Activated CD4-positive, alpha-beta T cell treated with anti-CD3 and anti-CD28 coated beads, Interleukin-2, amount 50 U/mL, for 16 hours (primary cell): ENCODE measurements at regions not wholly inside any gene's neighbourhood (a gene's known extent, or its start where the extent isn't known, plus 50 kb on each side); places are given as distances from the start of the nearest gene placed in this dataset.
"Not testable (repeated sequence)": the region's sequence is repeated elsewhere in the genome, so short reads cannot be mapped to it uniquely, and the experiment has no call there.

Source experiments
- DNase-seq: peaks from one replicate; pipeline ENCODE4 v3.0.0-alpha.2; 2020

- no peak for DNase-seq
These were observed 197.0 kb downstream of the TAF11L14 start for GRCh38 chr5:17831279-17831678.

- no peak for DNase-seq
These were observed 198.9 kb downstream of the TAF11L14 start for GRCh38 chr5:17832949-17833745.

DNA sequence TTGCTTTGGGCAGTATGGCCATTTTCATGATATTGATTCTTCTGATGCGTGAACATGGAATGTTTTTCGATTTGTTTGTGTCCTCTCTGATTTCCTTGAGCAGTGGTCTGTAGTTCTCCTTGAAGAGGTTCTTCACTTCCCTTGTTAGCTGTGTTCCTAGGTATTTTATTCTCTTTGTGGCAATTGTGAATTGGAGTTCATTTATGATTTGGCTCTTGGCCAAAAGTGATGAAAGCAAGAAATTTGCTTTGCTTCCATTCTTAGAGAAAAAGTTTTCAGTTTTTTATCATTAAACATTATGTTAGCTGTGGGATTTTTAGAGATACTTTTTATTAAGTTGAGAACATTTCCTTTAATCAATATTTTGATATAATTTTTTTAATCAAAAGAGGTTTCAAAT lies 203.5 kb downstream of the TAF11L14 start:
- no peak for DNase-seq

DNA sequence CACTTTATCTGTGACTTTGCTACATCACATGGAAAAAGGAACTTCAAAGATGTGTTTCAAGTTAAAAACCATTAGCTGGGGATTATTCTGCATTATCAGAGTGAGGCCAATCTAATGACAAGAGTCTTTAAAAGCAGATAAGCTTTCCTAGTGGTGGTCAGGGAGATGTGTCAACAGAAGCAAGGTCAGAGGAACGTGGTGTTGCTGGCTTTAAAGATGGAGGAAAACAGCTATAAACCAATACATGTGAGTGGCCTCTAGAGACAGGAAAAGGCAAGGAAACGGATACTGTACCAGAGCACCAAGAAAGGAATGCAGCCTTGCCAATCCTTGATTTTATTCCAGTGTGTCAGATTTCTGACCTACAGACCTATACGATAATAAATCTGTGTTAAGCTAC lies 204.2 kb downstream of the TAF11L14 start:
- no peak for DNase-seq

DNA sequence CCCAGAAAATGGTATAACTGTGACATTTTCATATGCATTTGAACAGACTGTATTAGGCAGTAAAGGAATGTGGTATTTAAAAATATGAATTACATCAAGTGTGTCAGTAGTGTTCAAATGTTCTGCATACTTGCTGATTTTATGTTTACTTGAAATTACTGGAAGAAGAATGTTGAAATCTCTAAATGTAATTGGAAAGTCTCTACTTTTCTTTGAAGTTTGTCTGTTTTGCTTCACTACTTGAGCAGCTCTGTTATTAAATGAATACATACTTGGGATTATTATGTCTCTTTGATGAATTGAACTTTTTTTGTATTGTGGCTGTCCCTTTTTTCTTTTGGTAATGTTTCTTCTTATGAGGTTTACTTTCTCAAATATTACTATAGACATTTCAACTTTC lies 205.6 kb downstream of the TAF11L14 start:
- DNase-seq = no peak

GRCh38 chr5:17846496-17846895 lies 212.2 kb downstream of the TAF11L14 start:
- DNase-seq = no peak

GRCh38 chr5:17847286-17847685 lies 213.0 kb downstream of the TAF11L14 start:
- no peak for DNase-seq

DNA sequence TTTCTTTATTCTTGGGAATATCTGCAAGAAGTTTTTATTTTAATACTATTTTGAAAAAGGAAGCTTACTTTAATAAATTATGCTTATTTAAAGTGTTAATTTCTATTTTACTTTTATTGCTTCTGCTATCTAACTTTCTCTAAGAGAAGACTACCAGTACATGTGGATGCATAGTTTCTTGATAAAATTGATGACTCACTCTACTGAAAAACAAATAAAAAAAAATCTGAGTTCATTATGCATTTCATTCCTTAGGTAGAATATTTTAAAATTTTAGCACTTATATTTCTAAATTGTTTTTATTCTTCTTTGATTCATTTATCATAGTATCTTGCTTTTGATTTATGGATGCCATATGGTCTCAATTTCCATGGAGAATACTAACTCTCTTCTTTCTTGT lies 217.9 kb downstream of the TAF11L14 start:
- DNase-seq = no peak

DNA sequence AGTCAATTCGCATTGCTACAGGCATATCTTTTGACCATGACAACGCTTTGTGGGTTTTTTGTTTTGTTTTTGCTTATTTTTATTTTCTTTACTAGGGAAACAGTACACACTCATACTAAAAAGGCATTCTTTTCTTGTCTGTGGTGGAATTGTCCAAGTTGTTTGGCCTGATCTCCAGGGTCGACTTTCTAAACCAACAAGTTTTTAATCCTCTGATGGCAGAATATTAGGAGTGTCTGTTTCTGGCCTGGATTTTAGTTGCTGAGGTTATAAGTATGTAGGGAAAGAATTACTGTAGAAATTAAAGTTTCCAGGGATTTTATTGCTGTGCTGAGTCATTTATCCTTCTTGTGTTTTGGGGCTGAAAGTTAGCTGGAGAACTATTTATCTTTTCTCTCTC lies 218.5 kb downstream of the TAF11L14 start:
- no peak for DNase-seq

- DNase-seq = no peak
These were observed 220.6 kb downstream of the TAF11L14 start for GRCh38 chr5:17854901-17855300.

DNA sequence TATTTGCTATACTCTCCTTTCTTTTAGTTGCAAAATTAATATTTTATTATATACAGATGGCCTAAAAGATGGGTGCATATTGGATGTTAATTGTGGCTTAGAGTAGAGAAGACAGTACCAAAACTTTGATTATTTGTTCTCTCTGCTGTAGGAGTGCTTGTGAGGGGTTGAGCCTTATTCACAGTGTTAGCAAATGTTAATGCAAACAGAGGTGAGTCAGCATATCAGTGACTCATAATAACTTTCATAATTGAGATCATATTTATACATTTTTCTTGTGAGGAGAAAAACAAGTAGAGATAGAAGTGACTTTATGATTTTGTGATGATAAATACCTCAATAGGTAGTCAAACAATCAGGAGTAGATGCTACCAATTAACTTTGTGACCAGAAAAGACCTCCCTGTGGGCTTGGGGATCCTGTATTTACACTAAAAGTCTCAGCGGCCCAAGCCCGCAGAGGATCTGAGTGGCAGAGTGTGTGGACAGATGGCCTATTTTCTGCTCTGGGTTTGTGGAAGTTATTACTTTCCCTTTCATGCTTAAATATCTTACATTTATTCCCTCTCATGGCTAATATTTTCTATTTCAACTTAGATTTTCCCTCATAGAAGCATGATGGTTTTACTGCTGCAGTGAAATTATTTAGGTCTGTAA lies 226.5 kb downstream of the TAF11L14 start:
- DNase-seq = no peak

DNA sequence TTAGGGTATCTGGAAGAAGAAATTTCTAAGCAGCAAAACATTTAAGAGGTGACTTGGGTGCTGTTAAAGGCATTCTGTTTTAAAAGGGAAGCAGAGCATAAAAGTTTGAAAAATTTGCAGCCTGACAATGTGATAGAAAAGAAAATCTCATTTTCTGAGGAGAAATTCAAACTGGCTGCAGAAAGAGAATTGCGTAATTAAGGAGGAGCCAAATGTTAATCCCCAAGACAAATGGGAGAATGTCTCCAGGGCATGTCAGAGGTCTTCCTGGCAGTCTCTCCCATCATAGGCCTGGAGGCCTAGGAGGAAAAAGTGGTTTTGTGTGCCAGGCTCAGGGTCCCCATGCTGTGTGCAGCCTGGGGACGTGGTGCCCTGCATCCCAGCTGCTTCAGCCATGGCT lies 230.6 kb downstream of the TAF11L14 start:
- not testable (repeated sequence) for DNase-seq

- DNase-seq = not testable (repeated sequence)
These were observed 231.7 kb downstream of the TAF11L14 start for GRCh38 chr5:17865966-17866365.

DNA sequence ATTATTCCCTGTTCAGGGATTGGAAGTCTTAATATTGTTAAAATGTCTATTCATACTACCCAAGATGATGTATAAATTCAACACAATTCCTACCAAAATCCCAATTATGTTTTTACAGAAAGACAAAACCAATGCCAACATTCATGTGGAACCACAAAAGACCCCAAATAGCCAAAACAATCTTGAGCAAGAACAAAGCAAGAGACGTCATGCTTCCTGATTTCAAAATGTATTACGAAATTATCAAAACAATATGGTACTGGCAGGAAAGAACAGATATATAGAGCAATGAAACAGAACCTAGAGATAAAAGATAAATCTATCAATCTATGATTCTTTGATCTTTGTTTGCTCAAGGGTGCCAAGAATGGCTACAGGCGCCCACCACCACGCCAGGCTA lies 237.9 kb downstream of the TAF11L14 start:
- no peak for DNase-seq

- DNase-seq = no peak
These were observed 244.3 kb downstream of the TAF11L14 start for GRCh38 chr5:17878541-17878940.

DNA sequence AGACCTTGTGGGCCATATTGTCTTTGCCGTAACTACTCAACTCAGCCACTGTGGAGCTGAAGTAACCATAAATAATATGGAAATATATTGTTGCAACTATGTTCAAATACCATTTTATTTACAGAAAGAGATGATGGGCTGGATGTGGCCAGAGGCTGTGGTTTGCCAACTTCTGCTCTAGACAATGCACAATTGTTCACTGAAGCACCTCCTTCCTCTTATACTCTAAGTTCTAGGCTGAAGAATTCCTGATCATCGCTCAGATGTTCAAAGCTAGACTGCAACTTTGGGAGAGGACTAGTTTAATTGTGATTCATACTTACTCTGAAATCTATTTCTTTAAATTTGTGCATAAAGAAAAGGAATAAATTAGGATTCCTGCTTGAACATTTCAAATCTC lies 245.0 kb downstream of the TAF11L14 start:
- DNase-seq = no peak

DNA sequence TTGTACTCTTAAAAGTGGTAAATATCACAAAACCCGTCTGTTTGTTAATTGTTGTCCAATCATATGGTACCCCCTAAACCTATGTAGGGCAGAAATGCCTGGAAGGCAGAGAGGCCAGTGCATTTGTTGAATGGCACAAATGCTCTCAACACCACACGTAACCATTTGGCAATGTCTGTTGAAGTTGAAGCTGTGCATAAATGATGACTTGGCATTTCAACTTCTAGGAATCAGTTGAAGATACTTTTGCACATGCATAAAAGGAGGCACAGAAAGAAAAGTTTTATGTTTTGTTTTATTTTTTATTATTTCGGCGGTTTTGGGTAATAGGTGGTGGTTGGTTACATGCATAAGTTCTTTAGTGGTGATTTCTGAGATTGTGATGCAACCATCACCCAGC lies 246.6 kb downstream of the TAF11L14 start:
- no peak for DNase-seq

GRCh38 chr5:17882760-17883488 lies 248.7 kb downstream of the TAF11L14 start:
- no peak for DNase-seq

DNA sequence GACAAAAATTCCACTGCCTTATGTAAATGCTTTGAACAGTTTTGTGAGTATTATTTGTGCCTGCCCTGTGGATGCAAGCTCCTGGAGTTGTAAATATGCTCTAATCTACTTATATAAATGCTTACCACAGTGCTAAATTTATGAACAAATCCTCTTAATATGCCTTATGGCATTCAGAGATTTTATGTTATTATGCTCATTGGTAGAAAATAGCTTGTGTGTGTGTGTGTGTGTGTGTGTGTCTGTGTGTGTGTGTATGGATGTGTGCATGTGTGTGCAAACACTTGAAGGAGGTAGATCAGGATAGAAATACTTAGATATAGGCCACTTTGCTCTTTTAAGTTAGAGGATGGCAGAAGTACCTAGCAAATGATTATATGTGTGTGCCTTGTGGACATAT lies 253.9 kb downstream of the TAF11L14 start:
- no peak for DNase-seq

- DNase-seq = no peak
These were observed 256.2 kb downstream of the TAF11L14 start for GRCh38 chr5:17890501-17890900.

DNA sequence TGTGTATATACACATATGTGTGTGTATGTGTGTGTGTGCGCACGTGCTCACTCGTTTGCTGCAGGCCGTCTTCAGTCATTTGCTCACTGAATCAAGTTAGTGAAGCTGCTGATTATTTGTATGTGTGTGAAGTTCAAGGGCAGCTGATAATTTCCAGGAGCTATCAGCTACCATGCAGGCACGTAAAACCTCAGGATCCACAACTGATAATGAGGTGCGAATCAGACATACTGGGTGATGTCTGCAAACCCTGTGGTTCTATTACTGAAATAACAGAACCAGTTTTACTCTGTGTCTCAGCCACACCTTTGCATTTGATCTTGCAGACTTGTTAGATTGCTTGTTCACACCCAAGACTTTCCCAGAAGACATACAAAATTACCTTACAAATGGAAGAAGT lies 257.6 kb downstream of the TAF11L14 start:
- no peak for DNase-seq

GRCh38 chr5:17893026-17893635 lies 258.9 kb downstream of the TAF11L14 start:
- no peak for DNase-seq

DNA sequence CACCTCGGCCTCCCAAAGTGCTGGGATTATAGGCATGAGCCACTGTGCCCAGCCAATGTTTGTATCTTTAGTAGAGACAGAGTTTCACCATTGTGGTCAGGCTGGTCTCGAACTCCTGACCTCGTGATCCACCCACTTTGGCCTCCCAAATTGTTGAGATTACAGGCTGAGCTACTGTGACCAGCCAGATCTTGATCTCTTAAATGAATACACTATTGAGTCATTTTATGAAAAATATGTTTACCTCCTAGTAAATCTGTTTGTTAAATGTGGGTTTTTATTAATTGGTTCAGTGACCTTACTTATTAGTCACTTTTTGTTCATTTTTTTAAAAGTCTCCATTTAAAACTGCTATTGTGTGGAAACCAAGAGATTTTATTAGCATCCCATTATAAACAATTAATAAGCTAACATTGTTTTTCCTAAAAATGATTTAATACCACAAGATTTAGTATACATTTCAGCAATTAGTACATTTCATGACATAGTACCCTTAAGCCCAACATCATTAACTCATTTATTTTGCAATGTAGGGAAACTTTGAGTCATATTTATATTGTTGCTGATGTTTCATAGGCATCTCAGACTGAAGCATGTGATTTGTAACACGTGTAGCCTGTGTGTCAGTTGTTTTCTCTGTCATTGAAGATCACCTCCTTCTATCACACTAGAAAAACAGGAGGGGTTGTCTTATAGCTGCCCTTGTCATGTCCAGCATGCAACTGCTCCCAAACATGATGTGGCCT lies 261.2 kb downstream of the TAF11L14 start:
- DNase-seq = no peak
